Epithelial cell of proximal tubule (primary cell): ENCODE measurements at regions not wholly inside any gene's neighbourhood (a gene's known extent, or its start where the extent isn't known, plus 50 kb on each side); places are given as distances from the start of the nearest gene placed in this dataset.

ENCODE experiments used
- DNase-seq: peaks from one replicate; pipeline ENCODE4 v3.0.0-alpha.2; 2011; ENCODE audit warnings: low read depth
- H3K4me3 ChIP-seq: 2 replicates; pipeline ENCODE4 v1.5.1; 2011; ENCODE audit warnings: low read depth, mild to moderate bottlenecking, low read length
- TF ChIP-seq, protein P1 (sequence below): conservative IDR thresholded peaks from 2 replicates; pipeline ENCODE4 v1.5.1; 2012; ENCODE audit warnings: low read depth, mild to moderate bottlenecking, low read length

GRCh38 chr6:87789198-87789899 is 87.3 kb upstream of the AKIRIN2 start:
- TF ChIP-seq, protein P1, sequence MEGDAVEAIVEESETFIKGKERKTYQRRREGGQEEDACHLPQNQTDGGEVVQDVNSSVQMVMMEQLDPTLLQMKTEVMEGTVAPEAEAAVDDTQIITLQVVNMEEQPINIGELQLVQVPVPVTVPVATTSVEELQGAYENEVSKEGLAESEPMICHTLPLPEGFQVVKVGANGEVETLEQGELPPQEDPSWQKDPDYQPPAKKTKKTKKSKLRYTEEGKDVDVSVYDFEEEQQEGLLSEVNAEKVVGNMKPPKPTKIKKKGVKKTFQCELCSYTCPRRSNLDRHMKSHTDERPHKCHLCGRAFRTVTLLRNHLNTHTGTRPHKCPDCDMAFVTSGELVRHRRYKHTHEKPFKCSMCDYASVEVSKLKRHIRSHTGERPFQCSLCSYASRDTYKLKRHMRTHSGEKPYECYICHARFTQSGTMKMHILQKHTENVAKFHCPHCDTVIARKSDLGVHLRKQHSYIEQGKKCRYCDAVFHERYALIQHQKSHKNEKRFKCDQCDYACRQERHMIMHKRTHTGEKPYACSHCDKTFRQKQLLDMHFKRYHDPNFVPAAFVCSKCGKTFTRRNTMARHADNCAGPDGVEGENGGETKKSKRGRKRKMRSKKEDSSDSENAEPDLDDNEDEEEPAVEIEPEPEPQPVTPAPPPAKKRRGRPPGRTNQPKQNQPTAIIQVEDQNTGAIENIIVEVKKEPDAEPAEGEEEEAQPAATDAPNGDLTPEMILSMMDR = no peak
- peak overlapping the region; percentile 36 for H3K4me3 ChIP-seq
- peak; percentile 95 for DNase-seq

GRCh38 chr6:87788141-87788540 is 86.1 kb upstream of the AKIRIN2 start:
- TF ChIP-seq, protein P1 = no peak
- H3K4me3 ChIP-seq = no peak overlapping the region
- no peak for DNase-seq

- no peak overlapping the region for H3K4me3 ChIP-seq
- DNase-seq = no peak
- TF ChIP-seq, protein P1 = no peak
Observed at GRCh38 chr6:87785229-87785862, 83.3 kb upstream of the AKIRIN2 start.

DNA sequence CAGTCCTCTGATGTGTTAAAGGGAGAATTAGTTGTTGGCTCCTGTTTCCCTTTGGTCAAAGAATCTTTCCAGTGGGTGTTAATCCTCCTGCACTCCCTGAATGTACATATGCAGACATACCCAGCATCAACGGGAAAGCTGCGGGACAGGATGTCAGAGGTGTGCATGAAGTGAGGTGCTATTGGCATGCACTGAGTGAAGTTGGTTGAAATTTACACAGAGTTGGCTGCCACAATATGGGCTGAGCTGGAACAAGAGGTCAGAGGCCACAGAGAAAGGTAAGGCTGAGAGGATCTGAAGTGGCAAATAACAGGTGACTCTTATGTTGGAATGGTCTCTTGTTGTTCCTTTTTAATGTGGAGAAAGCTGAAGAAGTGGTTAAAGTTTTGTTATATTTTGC is 82.7 kb upstream of the AKIRIN2 start:
- H3K4me3 ChIP-seq = no peak overlapping the region
- DNase-seq = no peak
- TF ChIP-seq, protein P1 = no peak

- no peak overlapping the region for H3K4me3 ChIP-seq
- TF ChIP-seq, protein P1 = no peak
- no peak for DNase-seq
Observed at GRCh38 chr6:87784051-87784450, 82.0 kb upstream of the AKIRIN2 start.

GRCh38 chr6:87779542-87779941 is 77.5 kb upstream of the AKIRIN2 start:
- DNase-seq = no peak
- TF ChIP-seq, protein P1 = no peak
- H3K4me3 ChIP-seq = no peak overlapping the region
